SK-N-SH (cell line): ENCODE measurements at regions not wholly inside any gene's neighbourhood (a gene's known extent, or its start where the extent isn't known, plus 50 kb on each side); places are given as distances from the start of the nearest gene placed in this dataset.

ENCODE experiments used
- CTCF ChIA-PET: fragments of 300-600, 350-600 bp; formaldehyde crosslinking; extraction: SDS; loops from one replicate; lab custom pipeline; 2021; lab: Yijun Ruan, JAX
- POLR2A ChIA-PET: fragments of 350-600 bp; sonication (Branson Sonifier 250); formaldehyde crosslinking; extraction: SDS; loops from one replicate; lab custom pipeline; 2020; ENCODE audit warnings: antibody characterized with exemption, inconsistent platforms; lab: Yijun Ruan, JAX
- DNase-seq: peaks from one replicate; pipeline ENCODE4 v3.0.0; 2012
- H2AFZ ChIP-seq: fragments of 200-600 bp; sonication (generic); 2 replicates; pipeline ENCODE4 v1.8.1; 2016; ENCODE audit warnings: antibody characterized with exemption, mild to moderate bottlenecking, low read depth
- H3F3A ChIP-seq: fragments of 200-600 bp; sonication (generic); replicated peaks from 2 replicates; pipeline ENCODE3; 2016; ENCODE audit warnings: antibody characterized with exemption, mild to moderate bottlenecking; ENCODE audit not compliant: insufficient read depth
- H3K27ac ChIP-seq, 2 experiments: fragments of 200-500 bp in 1 of 2; fragments of 200-600 bp in 1 of 2; sonication (Bioruptor generic) in 1 of 2; sonication (generic), shearing (Covaris generic) in 1 of 2; 2 replicates each; pipeline versions ENCODE4 v1.5.1 to v1.6.1; 2014 to 2016; ENCODE audit warnings: low read depth in 2 of 2, inconsistent platforms in 1 of 2, low read length in 1 of 2, mild to moderate bottlenecking in 1 of 2, mixed read lengths in 1 of 2
- H3K27me3 ChIP-seq: fragments of 200-600 bp; sonication (generic), shearing (Covaris generic); 2 replicates; pipeline ENCODE4 v1.6.1; 2016; ENCODE audit warnings: mixed run types; ENCODE audit not compliant: insufficient read depth
- H3K36me3 ChIP-seq, 2 experiments: fragments of 200-500 bp in 1 of 2; fragments of 200-600 bp in 1 of 2; sonication (Bioruptor generic) in 1 of 2; sonication (generic) in 1 of 2; replicated peaks in 1 of 2; 2 replicates each; pipeline versions ENCODE3 to v1.5.1; 2014 to 2016; ENCODE audit warnings: low read length in 1 of 2, mild to moderate bottlenecking in 1 of 2; ENCODE audit not compliant: insufficient read depth in 2 of 2, control insufficient read depth in 1 of 2
- H3K4me1 ChIP-seq, 2 experiments: fragments of 200-500 bp in 1 of 2; fragments of 200-600 bp in 1 of 2; sonication (Bioruptor generic) in 1 of 2; sonication (generic), shearing (Covaris generic) in 1 of 2; 2 replicates each; pipeline versions ENCODE4 v1.5.1 to v1.6.1; 2014 to 2016; ENCODE audit warnings: low read depth in 1 of 2, low read length in 1 of 2, mixed run types in 1 of 2; ENCODE audit not compliant: insufficient read depth in 2 of 2, control insufficient read depth in 1 of 2
- H3K4me2 ChIP-seq: fragments of 200-600 bp; sonication (generic), shearing (Covaris generic); 2 replicates; pipeline ENCODE4 v1.6.1; 2017; ENCODE audit warnings: mixed run types
- H3K4me3 ChIP-seq, 2 experiments: fragments of 200-500 bp in 1 of 2; fragments of 200-600 bp in 1 of 2; sonication (Bioruptor generic) in 1 of 2; sonication (generic), shearing (Covaris generic) in 1 of 2; 2 replicates each; pipeline versions ENCODE4 v1.5.1 to v1.8.1; 2014 to 2016; ENCODE audit warnings: low read depth in 2 of 2, inconsistent platforms in 1 of 2, low read length in 1 of 2, mild to moderate bottlenecking in 1 of 2, mixed read lengths in 1 of 2, moderate library complexity in 1 of 2
- H3K79me2 ChIP-seq: fragments of 200-600 bp; sonication (generic); 2 replicates; pipeline ENCODE4 v1.8.1; 2017; ENCODE audit warnings: mild to moderate bottlenecking; ENCODE audit not compliant: insufficient read depth
- H3K9ac ChIP-seq: fragments of 200-600 bp; sonication (generic); 2 replicates; pipeline ENCODE4 v1.6.1; 2017; ENCODE audit warnings: mixed run types
- H3K9me2 ChIP-seq: fragments of 200-600 bp; sonication (generic); 2 replicates; pipeline ENCODE4 v1.6.1; 2017; ENCODE audit warnings: mixed run types
- H3K9me3 ChIP-seq: fragments of 200-600 bp; sonication (generic); 2 replicates; pipeline ENCODE4 v1.6.1; 2017; ENCODE audit warnings: mixed run types, mild to moderate bottlenecking, moderate library complexity
- H4K20me1 ChIP-seq: fragments of 200-600 bp; sonication (generic); 2 replicates; pipeline ENCODE4 v1.6.1; 2017; ENCODE audit warnings: mild to moderate bottlenecking, mixed run types; ENCODE audit not compliant: insufficient read depth
- CHD2 ChIP-seq: fragments of 150-350 bp; IDR thresholded peaks from 2 replicates; pipeline ENCODE4 v1.6.1; 2018; ENCODE audit warnings: low read length; ENCODE audit not compliant: partially characterized antibody
- ELF1 ChIP-seq: IDR thresholded peaks from 2 replicates; pipeline ENCODE4 v1.4.0; 2012
- EZH2phosphoT487 ChIP-seq: fragments of 200-600 bp; sonication (generic); IDR thresholded peaks from 2 replicates; pipeline ENCODE4 v1.6.1; 2017; ENCODE audit warnings: low read depth, mixed run types, mild to moderate bottlenecking, antibody characterized with exemption, moderate library complexity, borderline replicate concordance
- FOSL2 ChIP-seq: IDR thresholded peaks from 2 replicates; pipeline ENCODE4 v1.4.0; 2012; ENCODE audit warnings: low read depth, mild to moderate bottlenecking, moderate library complexity, borderline replicate concordance
- GATA2 ChIP-seq: sonication (generic); formaldehyde crosslinking; IDR thresholded peaks from 2 replicates; pipeline ENCODE4 v1.5.0; 2020; ENCODE audit warnings: mild to moderate bottlenecking, missing genetic modification reagents
- JUND ChIP-seq: IDR thresholded peaks from 2 replicates; pipeline ENCODE4 v1.4.0; 2012
- NFIC ChIP-seq: IDR thresholded peaks from 2 replicates; pipeline ENCODE4 v1.4.0; 2012; ENCODE audit warnings: borderline replicate concordance
- NRF1 ChIP-seq: IDR thresholded peaks from 2 replicates; pipeline ENCODE4 v1.6.1; 2012; ENCODE audit warnings: low read depth, mild to moderate bottlenecking, low read length
- PBX3 ChIP-seq: IDR thresholded peaks from 2 replicates; pipeline ENCODE4; 2012
- RCOR1 ChIP-seq: fragments of 150-350 bp; IDR thresholded peaks from 2 replicates; pipeline ENCODE4 v1.6.1; 2017; ENCODE audit warnings: antibody characterized with exemption, low read length
- SIN3A ChIP-seq: IDR thresholded peaks from 2 replicates; pipeline ENCODE4 v1.6.1; 2012; ENCODE audit warnings: low read depth, mild to moderate bottlenecking, low read length, moderate library complexity, borderline replicate concordance
- TAF1 ChIP-seq: IDR thresholded peaks from 2 replicates; pipeline ENCODE4 v1.6.1; 2012; ENCODE audit warnings: low read depth, mild to moderate bottlenecking, low read length, moderate library complexity, borderline replicate concordance
- TCF12 ChIP-seq: IDR thresholded peaks from 2 replicates; pipeline ENCODE4 v1.4.0; 2012
- USF2 ChIP-seq: fragments of 150-350 bp; IDR thresholded peaks from 2 replicates; pipeline ENCODE4 v1.6.1; 2017; ENCODE audit warnings: antibody characterized with exemption, low read length, low read depth, borderline replicate concordance
- WGBS: methylation state at CpG from one replicate; pipeline ENCODE4 v1.1.6; 2017; ENCODE audit warnings: low lambda C conversion rate; 5-methylcytosine and 5-hydroxymethylcytosine counted together
- TF ChIP-seq, protein P1 (sequence below): fragments of 150-350 bp; IDR thresholded peaks from 2 replicates; pipeline ENCODE4 v1.6.1; 2016; ENCODE audit warnings: mild to moderate bottlenecking, low read depth, low read length

- no peak overlapping the region for H3K4me3 ChIP-seq
- H3K79me2 ChIP-seq = no peaks in the 10 kb centered on the region
- no peak overlapping the region for H3K9ac ChIP-seq
- CTCF ChIA-PET = interaction anchor here (1.0 kb wide), 1 partner anchor 14 kb away, joined by 4 read pairs; no protein-coding TSS in a partner anchor
- H2AFZ ChIP-seq = no peak overlapping the region
- H3K27ac ChIP-seq = no peak overlapping the region
- no peaks in the 10 kb centered on the region for H3K27me3 ChIP-seq
- no peaks in the 10 kb centered on the region for H3K4me1 ChIP-seq
- H3K9me2 ChIP-seq = no peaks in the 10 kb centered on the region
- POLR2A ChIA-PET = no interaction called here
- WGBS = 84% methylated on average over 2 of the region's 2 CpGs
- H3F3A ChIP-seq = no peaks in the 10 kb centered on the region
- DNase-seq = no peak
- no peaks in the 10 kb centered on the region for H3K36me3 ChIP-seq
- TF ChIP-seq NFIC = no peak
- TF ChIP-seq JUND = no peak
- TF ChIP-seq ELF1 = no peak
- TF ChIP-seq RCOR1 = no peak
- TF ChIP-seq TCF12 = no peak
- H4K20me1 ChIP-seq = no peaks in the 10 kb centered on the region
- H3K4me2 ChIP-seq = no peak overlapping the region
- no peaks in the 10 kb centered on the region for H3K9me3 ChIP-seq
Observed at GRCh38 chr3:110894574-110894973, 177.0 kb upstream of the NECTIN3 start.

DNA sequence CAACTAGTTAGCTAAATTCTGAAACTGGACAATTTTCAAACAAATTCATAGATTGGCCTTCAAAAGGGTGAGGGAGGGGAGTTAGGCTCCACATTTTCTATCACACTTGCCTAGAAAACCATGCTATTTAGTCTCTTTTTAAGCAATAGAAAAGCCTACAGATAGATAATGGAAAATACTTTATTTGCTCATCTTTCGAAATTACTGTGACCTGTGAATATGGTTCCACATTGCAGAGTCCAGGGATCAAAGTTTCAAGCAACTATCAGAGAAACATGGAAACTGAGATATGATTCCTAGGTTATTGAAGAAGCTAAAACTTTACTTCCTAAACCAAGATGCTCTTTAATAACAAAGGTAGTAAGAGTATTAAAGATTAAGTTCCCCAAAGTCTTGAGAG is 176.6 kb upstream of the NECTIN3 start:
- Histone ChIP-seq H3K27me3 (no peaks in the 10 kb centered on the region), H3K9ac (no peak overlapping the region), H3K4me3 (no peak overlapping the region), H3K4me2 (no peak overlapping the region), H3F3A (no peaks in the 10 kb centered on the region), H3K27ac (no peak overlapping the region), H2AFZ (no peak overlapping the region), H3K9me2 (no peaks in the 10 kb centered on the region), H4K20me1 (no peaks in the 10 kb centered on the region), H3K9me3 (no peaks in the 10 kb centered on the region), H3K36me3 (no peaks in the 10 kb centered on the region), H3K79me2 (no peaks in the 10 kb centered on the region), H3K4me1 (no peaks in the 10 kb centered on the region)
- ChIA-PET POLR2A (no interaction called here), CTCF (no interaction called here)
- no peak for DNase-seq
- 67% methylated on average over 1 of the region's 1 CpG for WGBS
- TF ChIP-seq NRF1 = no peak
- no peak for TF ChIP-seq PBX3
- TF ChIP-seq USF2 = no peak
- no peak for TF ChIP-seq ELF1
- no peak for TF ChIP-seq CHD2
- no peak for TF ChIP-seq SIN3A
- no peak for TF ChIP-seq FOSL2
- TF ChIP-seq GATA2 (CRISPR knock-in tag) = no peak
- TF ChIP-seq TAF1 = no peak
- TF ChIP-seq, protein P1, sequence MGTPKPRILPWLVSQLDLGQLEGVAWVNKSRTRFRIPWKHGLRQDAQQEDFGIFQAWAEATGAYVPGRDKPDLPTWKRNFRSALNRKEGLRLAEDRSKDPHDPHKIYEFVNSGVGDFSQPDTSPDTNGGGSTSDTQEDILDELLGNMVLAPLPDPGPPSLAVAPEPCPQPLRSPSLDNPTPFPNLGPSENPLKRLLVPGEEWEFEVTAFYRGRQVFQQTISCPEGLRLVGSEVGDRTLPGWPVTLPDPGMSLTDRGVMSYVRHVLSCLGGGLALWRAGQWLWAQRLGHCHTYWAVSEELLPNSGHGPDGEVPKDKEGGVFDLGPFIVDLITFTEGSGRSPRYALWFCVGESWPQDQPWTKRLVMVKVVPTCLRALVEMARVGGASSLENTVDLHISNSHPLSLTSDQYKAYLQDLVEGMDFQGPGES = no peak
- TF ChIP-seq EZH2phosphoT487 = no peak
